WTC11 (cell line): ENCODE measurements at regions not wholly inside any gene's neighbourhood (a gene's known extent, or its start where the extent isn't known, plus 50 kb on each side); places are given as distances from the start of the nearest gene placed in this dataset.

ENCODE experiments used
- ATAC-seq: fragments of 200-7000 bp; cut with Tn5 transposase; 2 replicates; pipeline ENCODE4 v1.10.0; 2021; ENCODE audit warnings: mild to moderate bottlenecking, moderate library complexity
- CTCF ChIA-PET: fragments of 300-600 bp; sonication (Branson Sonifier 250); formaldehyde crosslinking; loops from one replicate; lab custom pipeline; 2021; ENCODE audit warnings: antibody characterized with exemption; lab: Charles Lee
- POLR2A ChIA-PET: fragments of 350-600 bp; sonication (Branson Sonifier 250); formaldehyde crosslinking; loops from one replicate; lab custom pipeline; 2021; ENCODE audit warnings: antibody characterized with exemption; lab: Charles Lee
- DNase-seq: peaks from one replicate; pipeline ENCODE4 v3.0.0; 2021; ENCODE audit warnings: low spot score
- H3K27ac Mint-ChIP-seq: 2 replicates; pipeline ENCODE4 v1.8.0; 2021; ENCODE audit warnings: mixed read lengths
- H3K27me3 Mint-ChIP-seq: 2 replicates; pipeline ENCODE4 v1.8.0; 2021; ENCODE audit warnings: low read depth, mild to moderate bottlenecking, moderate library complexity, mixed read lengths
- H3K36me3 Mint-ChIP-seq: 2 replicates; pipeline ENCODE4 v1.8.0; 2021; ENCODE audit warnings: mixed read lengths
- H3K4me1 Mint-ChIP-seq: 2 replicates; pipeline ENCODE4 v1.8.0; 2022; ENCODE audit warnings: mixed read lengths
- H3K4me3 Mint-ChIP-seq: 2 replicates; pipeline ENCODE4 v1.8.0; 2021; ENCODE audit warnings: mild to moderate bottlenecking, moderate library complexity, mixed read lengths
- H3K9me3 Mint-ChIP-seq: 2 replicates; pipeline ENCODE4 v1.8.0; 2021; ENCODE audit warnings: mixed read lengths
- ATF1 ChIP-seq: sonication (generic); formaldehyde crosslinking; IDR thresholded peaks from 2 replicates; pipeline ENCODE4 v1.8.1; 2023; ENCODE audit warnings: mild to moderate bottlenecking, moderate library complexity, missing genetic modification reagents
- FOXJ3 ChIP-seq: sonication (generic); formaldehyde crosslinking; IDR thresholded peaks from 2 replicates; pipeline ENCODE4 v1.9.0; 2021; ENCODE audit warnings: missing genetic modification reagents, mild to moderate bottlenecking, borderline replicate concordance
- HMGA2 ChIP-seq: fragments of 250-450 bp; sonication (Bioruptor Pico); IDR thresholded peaks from 2 replicates; pipeline ENCODE4 v1.4.0; 2021; ENCODE audit warnings: mild to moderate bottlenecking, moderate library complexity
- IRF2 ChIP-seq: sonication (generic); formaldehyde crosslinking; IDR thresholded peaks from 2 replicates; pipeline ENCODE4 v1.8.0; 2022; ENCODE audit warnings: low read depth, missing genetic modification reagents, borderline replicate concordance
- JUN ChIP-seq: sonication (generic); formaldehyde crosslinking; IDR thresholded peaks from 2 replicates; pipeline ENCODE4 v1.8.0; 2023; ENCODE audit warnings: mild to moderate bottlenecking, missing genetic modification reagents
- NR1H2 ChIP-seq: sonication (generic); formaldehyde crosslinking; IDR thresholded peaks from 2 replicates; pipeline ENCODE4 v1.9.0; 2021; ENCODE audit warnings: mild to moderate bottlenecking, moderate library complexity, missing genetic modification reagents
- RORB ChIP-seq: fragments of 250-450 bp; sonication (Bioruptor Pico); IDR thresholded peaks from 2 replicates; pipeline ENCODE4 v1.9.0; 2021; ENCODE audit warnings: mild to moderate bottlenecking
- SOX15 ChIP-seq: fragments of 250-450 bp; sonication (Bioruptor Pico); IDR thresholded peaks from 2 replicates; pipeline ENCODE4 v1.9.0; 2021; ENCODE audit warnings: mild to moderate bottlenecking
- TCF7 ChIP-seq: sonication (generic); formaldehyde crosslinking; IDR thresholded peaks from 2 replicates; pipeline ENCODE4 v1.8.0; 2022; ENCODE audit warnings: mild to moderate bottlenecking, low read depth, missing genetic modification reagents, moderate library complexity
- TEAD1 ChIP-seq: sonication (generic); formaldehyde crosslinking; IDR thresholded peaks from 2 replicates; pipeline ENCODE4 v1.8.0; 2022; ENCODE audit warnings: mild to moderate bottlenecking, missing genetic modification reagents
- ZNF396 ChIP-seq: fragments of 250-450 bp; sonication (Bioruptor Pico); IDR thresholded peaks from 2 replicates; pipeline ENCODE4 v1.8.0; 2021; ENCODE audit warnings: mild to moderate bottlenecking, moderate library complexity, borderline replicate concordance
- TF ChIP-seq, protein P1 (sequence below): sonication (generic); formaldehyde crosslinking; IDR thresholded peaks from 2 replicates; pipeline ENCODE4 v1.8.1; 2023; ENCODE audit warnings: mild to moderate bottlenecking, missing genetic modification reagents
- TF ChIP-seq, protein P2 (sequence below): sonication (generic); formaldehyde crosslinking; conservative IDR thresholded peaks from 2 replicates; pipeline ENCODE4 v1.8.1; 2023; ENCODE audit warnings: mild to moderate bottlenecking, low read depth, missing genetic modification reagents, moderate library complexity
- TF ChIP-seq, protein P3 (sequence below): sonication (generic); formaldehyde crosslinking; IDR thresholded peaks from 2 replicates; pipeline ENCODE4 v1.8.0; 2023; ENCODE audit warnings: mild to moderate bottlenecking, missing genetic modification reagents

DNA sequence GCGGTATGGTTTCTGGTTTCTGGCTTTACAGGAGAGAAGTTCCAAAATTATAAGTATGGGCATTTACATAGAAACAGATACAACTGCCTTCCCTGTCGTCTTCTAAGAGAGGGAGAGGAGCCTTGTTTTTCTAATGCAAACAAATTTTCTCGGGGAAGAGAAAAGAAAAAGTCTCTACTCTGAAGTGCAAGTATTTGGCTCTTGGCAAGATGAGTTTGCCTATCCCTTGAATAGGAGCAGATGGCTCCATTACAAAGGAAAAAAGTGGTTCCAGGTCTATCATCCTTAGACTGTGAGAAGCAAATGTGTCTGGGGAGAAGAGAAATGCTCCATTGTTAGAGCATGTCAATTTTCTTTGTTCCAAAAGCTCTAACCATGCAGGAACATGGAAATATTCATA, 455.6 kb downstream of the BUD13 start:
- ATAC-seq: peak; percentile 48; the same call in 1 of the 2 replicates
- no peak for DNase-seq
- no peak for TF ChIP-seq NR1H2
- TF ChIP-seq, protein P1, sequence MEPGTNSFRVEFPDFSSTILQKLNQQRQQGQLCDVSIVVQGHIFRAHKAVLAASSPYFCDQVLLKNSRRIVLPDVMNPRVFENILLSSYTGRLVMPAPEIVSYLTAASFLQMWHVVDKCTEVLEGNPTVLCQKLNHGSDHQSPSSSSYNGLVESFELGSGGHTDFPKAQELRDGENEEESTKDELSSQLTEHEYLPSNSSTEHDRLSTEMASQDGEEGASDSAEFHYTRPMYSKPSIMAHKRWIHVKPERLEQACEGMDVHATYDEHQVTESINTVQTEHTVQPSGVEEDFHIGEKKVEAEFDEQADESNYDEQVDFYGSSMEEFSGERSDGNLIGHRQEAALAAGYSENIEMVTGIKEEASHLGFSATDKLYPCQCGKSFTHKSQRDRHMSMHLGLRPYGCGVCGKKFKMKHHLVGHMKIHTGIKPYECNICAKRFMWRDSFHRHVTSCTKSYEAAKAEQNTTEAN: no peak
- no peak for TF ChIP-seq HMGA2 (CRISPR knock-in tag)
- no peak for TF ChIP-seq ATF1 (CRISPR knock-in tag)
- no peak for TF ChIP-seq SOX15 (CRISPR knock-in tag)
- no peak for TF ChIP-seq JUN (CRISPR knock-in tag)
- no peak for TF ChIP-seq RORB (CRISPR knock-in tag)
- TF ChIP-seq, protein P2, sequence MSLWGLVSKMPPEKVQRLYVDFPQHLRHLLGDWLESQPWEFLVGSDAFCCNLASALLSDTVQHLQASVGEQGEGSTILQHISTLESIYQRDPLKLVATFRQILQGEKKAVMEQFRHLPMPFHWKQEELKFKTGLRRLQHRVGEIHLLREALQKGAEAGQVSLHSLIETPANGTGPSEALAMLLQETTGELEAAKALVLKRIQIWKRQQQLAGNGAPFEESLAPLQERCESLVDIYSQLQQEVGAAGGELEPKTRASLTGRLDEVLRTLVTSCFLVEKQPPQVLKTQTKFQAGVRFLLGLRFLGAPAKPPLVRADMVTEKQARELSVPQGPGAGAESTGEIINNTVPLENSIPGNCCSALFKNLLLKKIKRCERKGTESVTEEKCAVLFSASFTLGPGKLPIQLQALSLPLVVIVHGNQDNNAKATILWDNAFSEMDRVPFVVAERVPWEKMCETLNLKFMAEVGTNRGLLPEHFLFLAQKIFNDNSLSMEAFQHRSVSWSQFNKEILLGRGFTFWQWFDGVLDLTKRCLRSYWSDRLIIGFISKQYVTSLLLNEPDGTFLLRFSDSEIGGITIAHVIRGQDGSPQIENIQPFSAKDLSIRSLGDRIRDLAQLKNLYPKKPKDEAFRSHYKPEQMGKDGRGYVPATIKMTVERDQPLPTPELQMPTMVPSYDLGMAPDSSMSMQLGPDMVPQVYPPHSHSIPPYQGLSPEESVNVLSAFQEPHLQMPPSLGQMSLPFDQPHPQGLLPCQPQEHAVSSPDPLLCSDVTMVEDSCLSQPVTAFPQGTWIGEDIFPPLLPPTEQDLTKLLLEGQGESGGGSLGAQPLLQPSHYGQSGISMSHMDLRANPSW (CRISPR knock-in tag): no peak
- TF ChIP-seq, protein P3, sequence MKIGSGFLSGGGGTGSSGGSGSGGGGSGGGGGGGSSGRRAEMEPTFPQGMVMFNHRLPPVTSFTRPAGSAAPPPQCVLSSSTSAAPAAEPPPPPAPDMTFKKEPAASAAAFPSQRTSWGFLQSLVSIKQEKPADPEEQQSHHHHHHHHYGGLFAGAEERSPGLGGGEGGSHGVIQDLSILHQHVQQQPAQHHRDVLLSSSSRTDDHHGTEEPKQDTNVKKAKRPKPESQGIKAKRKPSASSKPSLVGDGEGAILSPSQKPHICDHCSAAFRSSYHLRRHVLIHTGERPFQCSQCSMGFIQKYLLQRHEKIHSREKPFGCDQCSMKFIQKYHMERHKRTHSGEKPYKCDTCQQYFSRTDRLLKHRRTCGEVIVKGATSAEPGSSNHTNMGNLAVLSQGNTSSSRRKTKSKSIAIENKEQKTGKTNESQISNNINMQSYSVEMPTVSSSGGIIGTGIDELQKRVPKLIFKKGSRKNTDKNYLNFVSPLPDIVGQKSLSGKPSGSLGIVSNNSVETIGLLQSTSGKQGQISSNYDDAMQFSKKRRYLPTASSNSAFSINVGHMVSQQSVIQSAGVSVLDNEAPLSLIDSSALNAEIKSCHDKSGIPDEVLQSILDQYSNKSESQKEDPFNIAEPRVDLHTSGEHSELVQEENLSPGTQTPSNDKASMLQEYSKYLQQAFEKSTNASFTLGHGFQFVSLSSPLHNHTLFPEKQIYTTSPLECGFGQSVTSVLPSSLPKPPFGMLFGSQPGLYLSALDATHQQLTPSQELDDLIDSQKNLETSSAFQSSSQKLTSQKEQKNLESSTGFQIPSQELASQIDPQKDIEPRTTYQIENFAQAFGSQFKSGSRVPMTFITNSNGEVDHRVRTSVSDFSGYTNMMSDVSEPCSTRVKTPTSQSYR (CRISPR knock-in tag): no peak
- TF ChIP-seq ZNF396 (CRISPR knock-in tag): no peak
- TF ChIP-seq TEAD1 (CRISPR knock-in tag): no peak
- POLR2A ChIA-PET: no interaction called here
- Mint-ChIP-seq H3K4me1 (peaks cover 50% of the 10 kb centered on the region), H3K27ac (peak overlapping the region; percentile 77; the same call in 1 of the 2 replicates), H3K9me3 (peaks cover 24% of the 10 kb centered on the region), H3K27me3 (no peaks in the 10 kb centered on the region; the same call in 1 of the 2 replicates), H3K36me3 (peaks cover 24% of the 10 kb centered on the region), H3K4me3 (no peak overlapping the region)
- CTCF ChIA-PET: no interaction called here

DNA sequence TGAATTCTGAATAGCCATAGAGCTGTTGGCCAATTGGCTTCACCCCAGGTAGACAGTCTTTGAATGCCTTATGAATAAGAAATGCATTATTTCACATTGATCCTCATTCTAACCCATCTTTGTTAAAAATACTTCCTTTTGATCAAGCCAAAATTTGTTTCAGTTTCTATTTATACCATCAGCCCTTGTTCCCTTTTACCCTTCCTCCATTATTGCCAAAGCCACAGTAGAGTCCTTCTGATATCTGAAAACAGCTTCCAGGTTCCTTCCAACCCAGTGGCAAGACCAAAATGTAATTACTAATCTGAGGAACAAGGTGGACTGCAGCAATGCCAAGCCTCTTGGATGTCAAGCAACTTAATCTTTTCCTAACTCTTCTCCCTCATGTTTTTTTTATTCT, 458.8 kb downstream of the BUD13 start:
- Mint-ChIP-seq H3K36me3 (no peaks in the 10 kb centered on the region), H3K27me3 (no peaks in the 10 kb centered on the region), H3K4me1 (peaks cover 65% of the 10 kb centered on the region), H3K27ac (no peak overlapping the region), H3K9me3 (no peaks in the 10 kb centered on the region), H3K4me3 (no peak overlapping the region)
- ChIA-PET POLR2A (no interaction called here), CTCF (interaction anchor here (1.9 to 4.2 kb wide), 2 partner anchors 44 to 186 kb away, joined by 10 to 18 read pairs; no protein-coding TSS in a partner anchor)
- no peak for ATAC-seq
- TF ChIP-seq, protein P3 (CRISPR knock-in tag): no peak
- TF ChIP-seq TCF7 (CRISPR knock-in tag) (no peak), FOXJ3 (CRISPR knock-in tag) (no peak), IRF2 (CRISPR knock-in tag) (no peak)
- DNase-seq: no peak
